Pancreas (tissue), 10 donors: ENCODE measurements at regions not wholly inside any gene's neighbourhood (a gene's known extent, or its start where the extent isn't known, plus 50 kb on each side); places are given as distances from the start of the nearest gene placed in this dataset.

ENCODE experiments used
- ATAC-seq, 4 donors: fragments of 200-7000 bp; cut with Tn5 transposase; one replicate each; pipeline versions ENCODE4 v1.8.0 to v1.9.1; 2020; ENCODE audit warnings: mild to moderate bottlenecking in 4 of 4, moderate library complexity in 4 of 4
- DNase-seq, 6 donors: peaks; one replicate each; pipeline ENCODE4 v3.0.0-alpha.2; 2020
- FAIRE-seq: peaks from 2 replicates; lab custom pipeline; 2012; peaks lifted over from hg19 to GRCh38; lab: Jason Lieb, UNC
- H3K27ac ChIP-seq, 4 donors: fragments of 200-600 bp; sonication (generic); 1 replicate in 3 of 4; 2 replicates in 1 of 4; pipeline versions ENCODE4 v1.5.0 to v1.8.0; 2020
- H3K27me3 ChIP-seq, 4 donors: fragments of 200-600 bp; one replicate each; pipeline ENCODE4 v1.8.0; 2021
- H3K36me3 ChIP-seq, 3 donors: fragments of 200-600 bp; sonication (generic) in 1 of 3; one replicate each; pipeline versions ENCODE4 v1.5.0 to v1.8.0; 2020 to 2021
- H3K4me1 ChIP-seq, 3 donors: fragments of 200-600 bp; one replicate each; pipeline ENCODE4 v1.8.0; 2021
- H3K4me3 ChIP-seq, 4 donors: fragments of 200-600 bp; sonication (generic) in 2 of 4; one replicate each; pipeline versions ENCODE4 v1.5.0 to v1.8.0; 2020 to 2021
- H3K9me3 ChIP-seq, 4 donors: fragments of 200-600 bp; one replicate each; pipeline ENCODE4 v1.8.0; 2021
- CTCF ChIP-seq, 4 donors: fragments of 200-600 bp; sonication (generic) in 3 of 4; IDR thresholded peaks; one replicate each; pipeline versions ENCODE4 v1.5.0 to v1.8.0; 2021; ENCODE audit warnings: antibody characterized with exemption in 4 of 4
- WGBS, 2 donors: extraction: QIAGEN DNeasy Blood & Tissue Kit; methylation state at CpG; one replicate each; pipeline ENCODE4 v1.1.7; 2013; 5-methylcytosine and 5-hydroxymethylcytosine counted together
- intact Hi-C, 3 donors: fragments of 100-400 bp; cut with DNase I; formaldehyde crosslinking; loops; one replicate each; pipeline versions ENCODE4 v1.11.1 to v1.14.2; 2022
- donor health status: healthy with polysubstance abuse.
- donor health status: DM: no; HTN: no; CAD: no; lungs with moderate emphysema.
- donor health status: DM: no; HTN: no; CAD: no.
- donor health status: control.
- donor health status: control.
- donor health status: Bipolar disorder and iron deficiency.
- donor health status: DM: yes; HTN: yes; CAD: no.
- donor health status: DM: no; HTN: no; CAD: no.
- donor health status: DM: no; HTN: no; CAD: no.
- donor health status: DM: yes; HTN: yes; CAD: no.

- no peaks in the 10 kb centered on the region for H3K27me3 ChIP-seq
- WGBS, 2 donors = 38 to 74% methylated on average over 1 of the region's 1 CpG
- FAIRE-seq (no peak), DNase-seq (no peak), ATAC-seq (no peak)
- H3K4me3 ChIP-seq = no peak overlapping the region
- no peak overlapping the region for H3K27ac ChIP-seq
- intact Hi-C loops = no loop called here
- no peaks in the 10 kb centered on the region for H3K36me3 ChIP-seq
- TF ChIP-seq CTCF (IDR thresholded peaks at IDR 0.05) = no peak
- no peaks in the 10 kb centered on the region for H3K9me3 ChIP-seq
- H3K4me1 ChIP-seq = no peaks in the 10 kb centered on the region
Observed at GRCh38 chr2:167369083-167369482, 480.8 kb downstream of the XIRP2 start.

- no peak overlapping the region for H3K4me3 ChIP-seq
- no peaks in the 10 kb centered on the region for H3K27me3 ChIP-seq
- WGBS, 2 donors = 78 to 82% methylated on average over 3 of the region's 3 CpGs
- no peaks in the 10 kb centered on the region for H3K9me3 ChIP-seq
- no peaks in the 10 kb centered on the region for H3K36me3 ChIP-seq
- FAIRE-seq (no peak), ATAC-seq (no peak), DNase-seq (no peak)
- intact Hi-C loops = no loop called here
- TF ChIP-seq CTCF (IDR thresholded peaks at IDR 0.05) = no peak
- no peaks in the 10 kb centered on the region for H3K4me1 ChIP-seq
- H3K27ac ChIP-seq = no peak overlapping the region
Observed at GRCh38 chr2:167368371-167368770, 480.1 kb downstream of the XIRP2 start.

- DNase-seq (no peak), FAIRE-seq (no peak), ATAC-seq (no peak)
- no peaks in the 10 kb centered on the region for H3K27me3 ChIP-seq
- no peak overlapping the region for H3K4me3 ChIP-seq
- H3K9me3 ChIP-seq = no peaks in the 10 kb centered on the region
- H3K27ac ChIP-seq = no peak overlapping the region
- no peaks in the 10 kb centered on the region for H3K36me3 ChIP-seq
- intact Hi-C loops = no loop called here
- no peaks in the 10 kb centered on the region for H3K4me1 ChIP-seq
- TF ChIP-seq CTCF (IDR thresholded peaks at IDR 0.05) = no peak
- WGBS, 2 donors = 61 to 96% methylated on average over 1 of the region's 1 CpG
Observed at GRCh38 chr2:167365216-167365615, 476.9 kb downstream of the XIRP2 start.

GRCh38 chr2:167361426-167361825 lies 473.1 kb downstream of the XIRP2 start:
- H3K36me3 ChIP-seq = no peaks in the 10 kb centered on the region
- H3K4me3 ChIP-seq = no peak overlapping the region
- no peaks in the 10 kb centered on the region for H3K4me1 ChIP-seq
- H3K27ac ChIP-seq = no peak overlapping the region
- 35 to 69% methylated on average over 2 of the region's 2 CpGs for whole genome bisulfite sequencing, 2 donors
- no peak for DNase-seq
- ATAC-seq = no peak
- H3K9me3 ChIP-seq = no peaks in the 10 kb centered on the region
- intact Hi-C loops = no loop called here
- TF ChIP-seq CTCF (IDR thresholded peaks at IDR 0.05) = no peak
- no peaks in the 10 kb centered on the region for H3K27me3 ChIP-seq
- FAIRE-seq = no peak

- intact Hi-C loops = no loop called here
- Histone ChIP-seq H3K27ac (no peak overlapping the region), H3K4me3 (no peak overlapping the region), H3K9me3 (no peaks in the 10 kb centered on the region), H3K4me1 (no peaks in the 10 kb centered on the region), H3K36me3 (no peaks in the 10 kb centered on the region), H3K27me3 (no peaks in the 10 kb centered on the region)
- DNase-seq (no peak), FAIRE-seq (no peak), ATAC-seq (no peak)
- no peak for TF ChIP-seq CTCF (IDR thresholded peaks at IDR 0.05)
Observed at GRCh38 chr2:167355821-167356220, 467.5 kb downstream of the XIRP2 start.
